Spleen (tissue), 11 donors: ENCODE measurements at regions not wholly inside any gene's neighbourhood (a gene's known extent, or its start where the extent isn't known, plus 50 kb on each side); places are given as distances from the start of the nearest gene placed in this dataset.

Experiments
- DNase-seq: peaks from one replicate; pipeline ENCODE4 v3.0.0-alpha.2; 2020
- H3K27ac ChIP-seq, 8 donors: fragments of 200-600 bp; sonication (generic) in 7 of 8; 1 replicate in 4 of 8; 2 replicates in 4 of 8; pipeline versions ENCODE4 v1.5.0 to v1.8.0; 2016 to 2021; ENCODE audit warnings: inconsistent platforms in 4 of 8, mild to moderate bottlenecking in 4 of 8, moderate library complexity in 1 of 8
- H3K27me3 ChIP-seq, 7 donors: fragments of 200-600 bp; sonication (generic) in 6 of 7; replicated peaks in 1 of 7; 1 replicate in 4 of 7; 2 replicates in 3 of 7; pipeline versions ENCODE4 v1.5.0 to v1.8.0; 2016 to 2021; ENCODE audit warnings: inconsistent platforms in 3 of 7, mild to moderate bottlenecking in 1 of 7
- H3K36me3 ChIP-seq, 6 donors: fragments of 200-600 bp; sonication (generic) in 5 of 6; 1 replicate in 4 of 6; 2 replicates in 2 of 6; pipeline versions ENCODE4 v1.5.0 to v1.8.0; 2016 to 2021; ENCODE audit warnings: inconsistent platforms in 2 of 6
- H3K4me1 ChIP-seq, 6 donors: fragments of 200-600 bp; sonication (generic) in 5 of 6; 1 replicate in 3 of 6; 2 replicates in 3 of 6; pipeline versions ENCODE4 v1.5.0 to v1.8.0; 2016 to 2021; ENCODE audit warnings: inconsistent platforms in 3 of 6
- H3K4me3 ChIP-seq, 8 donors: fragments of 200-600 bp; sonication (generic) in 7 of 8; 1 replicate in 4 of 8; 2 replicates in 4 of 8; pipeline versions ENCODE4 v1.5.0 to v1.8.0; 2016 to 2021; ENCODE audit warnings: inconsistent platforms in 4 of 8, mild to moderate bottlenecking in 4 of 8, moderate library complexity in 2 of 8
- H3K9me3 ChIP-seq, 8 donors: fragments of 200-600 bp; sonication (generic) in 7 of 8; 1 replicate in 4 of 8; 2 replicates in 4 of 8; pipeline versions ENCODE4 v1.5.0 to v1.8.0; 2016 to 2021; ENCODE audit warnings: inconsistent platforms in 4 of 8
- CTCF ChIP-seq, 11 experiments: fragments of 200-600 bp in 7 of 11; fragments of 450-650 bp in 4 of 11; sonication (generic) in 4 of 11; IDR thresholded peaks in 8 of 11; conservative IDR thresholded peaks in 3 of 11; 1 replicate in 7 of 11; 2 replicates in 4 of 11; pipeline versions ENCODE4 v1.4.0 to v1.8.0; 2016 to 2021; ENCODE audit warnings: antibody characterized with exemption in 11 of 11, inconsistent platforms in 4 of 11, mild to moderate bottlenecking in 1 of 11
- POLR2A ChIP-seq, 3 donors: fragments of 450-650 bp; IDR thresholded peaks; one replicate each; pipeline ENCODE4 v1.5.1; 2017; ENCODE audit warnings: antibody characterized with exemption in 3 of 3, mild to moderate bottlenecking in 1 of 3
- POLR2AphosphoS5 ChIP-seq, 3 donors: sonication (generic); formaldehyde crosslinking; IDR thresholded peaks; one replicate each; pipeline ENCODE4 v1.5.1; 2017; ENCODE audit warnings: antibody characterized with exemption in 3 of 3
- WGBS, 5 donors: extraction: QIAGEN DNeasy Blood & Tissue Kit in 3 of 5; methylation state at CpG; one replicate each; pipeline versions ENCODE4 v1.1.5 to v1.1.7; 2013 to 2018; 5-methylcytosine and 5-hydroxymethylcytosine counted together
- intact Hi-C: fragments of 100-400 bp; cut with DNase I; formaldehyde crosslinking; loops from one replicate; pipeline ENCODE4 v1.15.0; 2023; ENCODE audit warnings: low total_unique reads
- donor health status: healthy with polysubstance abuse.
- donor health status: DM: no; HTN: no; CAD: no; lungs with moderate emphysema.
- donor health status: DM: no; HTN: no; CAD: no.
- donor health status: Bipolar disorder and iron deficiency.
- donor health status: healthy.
- donor health status: DM: no; HTN: no; CAD: no.
- donor health status: DM: yes; HTN: yes; CAD: no.

DNA sequence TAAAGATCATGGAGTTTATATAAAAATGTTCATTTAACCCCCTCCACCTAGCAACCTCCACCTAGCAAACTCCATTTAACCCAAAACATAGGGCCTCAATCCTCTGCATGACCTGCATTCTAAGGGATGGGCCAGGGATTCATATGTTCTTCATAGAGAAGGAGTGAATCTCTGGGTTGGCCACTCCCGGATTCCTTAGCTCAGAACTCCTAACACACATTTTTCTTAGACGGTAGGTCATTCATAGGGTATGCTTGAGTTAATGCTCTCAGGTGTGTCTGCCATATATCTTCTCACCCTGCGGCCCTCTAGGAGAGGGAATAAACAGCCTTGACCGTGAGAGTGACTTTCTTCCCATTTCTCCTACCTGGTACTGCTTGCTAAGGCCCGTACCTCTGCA is 102.0 kb upstream of the IGSF10 start:
- no peak overlapping the region for H3K4me3 ChIP-seq
- no peaks in the 10 kb centered on the region for H3K4me1 ChIP-seq
- no peak for DNase-seq
- intact Hi-C loops = no loop called here
- no peaks in the 10 kb centered on the region for H3K36me3 ChIP-seq
- no peak overlapping the region for H3K27ac ChIP-seq
- no peaks in the 10 kb centered on the region for H3K9me3 ChIP-seq
- H3K27me3 ChIP-seq = no peaks in the 10 kb centered on the region
- no peak for TF ChIP-seq CTCF (IDR thresholded peaks at IDR 0.05 in 8 of 11, conservative IDR thresholded peaks at IDR 0.05 in 3 of 11)
- no peak for TF ChIP-seq POLR2AphosphoS5 (IDR thresholded peaks at IDR 0.05)
- TF ChIP-seq POLR2A (IDR thresholded peaks at IDR 0.05) = no peak
- 86 to 96% (median 92%) methylated on average over 5 of the region's 5 CpGs for WGBS, 5 donors

- H3K27ac ChIP-seq = no peak overlapping the region
- WGBS, 5 donors = 54 to 84% (median 72%) methylated on average over 3 of the region's 3 CpGs
- H3K36me3 ChIP-seq = no peaks in the 10 kb centered on the region
- no peak overlapping the region for H3K4me3 ChIP-seq
- no peaks in the 10 kb centered on the region for H3K27me3 ChIP-seq
- TF ChIP-seq CTCF (IDR thresholded peaks at IDR 0.05 in 8 of 11, conservative IDR thresholded peaks at IDR 0.05 in 3 of 11) = no peak
- no peak for TF ChIP-seq POLR2AphosphoS5 (IDR thresholded peaks at IDR 0.05)
- no peak for TF ChIP-seq POLR2A (IDR thresholded peaks at IDR 0.05)
- DNase-seq = no peak
- no peaks in the 10 kb centered on the region for H3K9me3 ChIP-seq
- intact Hi-C loops = no loop called here
- H3K4me1 ChIP-seq = no peaks in the 10 kb centered on the region
These were observed 101.0 kb upstream of the IGSF10 start for GRCh38 chr3:151561878-151562277.

GRCh38 chr3:151560738-151561137 is 99.9 kb upstream of the IGSF10 start:
- no peaks in the 10 kb centered on the region for H3K9me3 ChIP-seq
- H3K36me3 ChIP-seq = no peaks in the 10 kb centered on the region
- no peak overlapping the region for H3K27ac ChIP-seq
- no peak overlapping the region for H3K4me3 ChIP-seq
- intact Hi-C loops = no loop called here
- no peak for DNase-seq
- H3K4me1 ChIP-seq = no peaks in the 10 kb centered on the region
- TF ChIP-seq CTCF (IDR thresholded peaks at IDR 0.05 in 8 of 11, conservative IDR thresholded peaks at IDR 0.05 in 3 of 11) = no peak
- no peak for TF ChIP-seq POLR2AphosphoS5 (IDR thresholded peaks at IDR 0.05)
- no peak for TF ChIP-seq POLR2A (IDR thresholded peaks at IDR 0.05)
- no peaks in the 10 kb centered on the region for H3K27me3 ChIP-seq
- WGBS, 5 donors = 47 to 75% (median 66%) methylated on average over 2 of the region's 2 CpGs

- no peaks in the 10 kb centered on the region for H3K4me1 ChIP-seq
- WGBS, 5 donors = 80 to 89% (median 86%) methylated on average over 5 of the region's 5 CpGs
- no peaks in the 10 kb centered on the region for H3K9me3 ChIP-seq
These were observed 98.9 kb upstream of the IGSF10 start for GRCh38 chr3:151559736-151560135.

More at GRCh38 chr3:151559736-151560135, 98.9 kb upstream of the IGSF10 start:
- no peak for DNase-seq
- Histone ChIP-seq H3K36me3 (no peaks in the 10 kb centered on the region), H3K27me3 (no peaks in the 10 kb centered on the region), H3K4me3 (no peak overlapping the region), H3K27ac (no peak overlapping the region)
- TF ChIP-seq CTCF (IDR thresholded peaks at IDR 0.05 in 8 of 11, conservative IDR thresholded peaks at IDR 0.05 in 3 of 11) = no peak
- no peak for TF ChIP-seq POLR2A (IDR thresholded peaks at IDR 0.05)
- no peak for TF ChIP-seq POLR2AphosphoS5 (IDR thresholded peaks at IDR 0.05)
- intact Hi-C loops = loop anchor here (2.0 kb wide), 1 partner anchor 57 kb away; no protein-coding TSS in a partner anchor
